GM21390 (cell line): ENCODE measurements at regions not wholly inside any gene's neighbourhood (a gene's known extent, or its start where the extent isn't known, plus 50 kb on each side); places are given as distances from the start of the nearest gene placed in this dataset.
A peak's percentile ranks its signal among the peaks of the same experiment; 100 is the strongest.

ENCODE experiments used
- ATAC-seq: cut with Tn5 transposase; IDR thresholded peaks from one replicate; pipeline ENCODE4 v1.9.1; 2021; ENCODE audit not compliant: unreplicated experiment

GRCh38 chr22:18731075-18731666 is 119.5 kb upstream of the RIMBP3 start:
- no peak for ATAC-seq

- ATAC-seq, result peak; percentile 63
Measured at GRCh38 chr22:18730410-18730809, 118.7 kb upstream of the RIMBP3 start.
